ENCODE measurements at regions not wholly inside any gene's neighbourhood (a gene's known extent, or its start where the extent isn't known, plus 50 kb on each side); places are given as distances from the start of the nearest gene placed in this dataset.

GRCh38 chr10:34024693-34025425 is 690.4 kb upstream of the NRP1 start:
- Histone ChIP-seq H3K4me3 (no peak overlapping the region), H3K9me3 (no peaks in the 10 kb centered on the region), H3K36me3 (ENCODE audit: insufficient read depth in 1 of 2, low read depth in 1 of 2) (no peaks in the 10 kb centered on the region), H3K4me1 (no peaks in the 10 kb centered on the region), H3K27ac (no peak overlapping the region), H3K27me3 (ENCODE audit: insufficient read depth in 3 of 3, low read length in 2 of 3) (no peaks in the 10 kb centered on the region)
- no peak for TF ChIP-seq CTCF (IDR thresholded peaks at IDR 0.05)
- ATAC-seq (peak in 3 of 4 donors; percentile 64 to 92 (median 78)), DNase-seq (peak; percentile 35 to 53)
- intact Hi-C loops (cut with DNase I), result no loop called here
- WGBS, 3 donors, result 50 to 51% (median 51%) methylated on average over 9 of the region's 9 CpGs

GRCh38 chr10:34024282-34024681 is 689.8 kb upstream of the NRP1 start:
- no peaks in the 10 kb centered on the region for H3K36me3 ChIP-seq (ENCODE audit: insufficient read depth in 1 of 2, low read depth in 1 of 2)
- intact Hi-C loops (cut with DNase I), result no loop called here
- no peak for ATAC-seq
- whole genome bisulfite sequencing, 3 donors, result 52 to 66% (median 53%) methylated on average over 3 of the region's 3 CpGs
- no peaks in the 10 kb centered on the region for H3K9me3 ChIP-seq
- no peak for TF ChIP-seq CTCF (IDR thresholded peaks at IDR 0.05)
- no peak overlapping the region for H3K27ac ChIP-seq
- H3K4me3 ChIP-seq, result no peak overlapping the region
- no peaks in the 10 kb centered on the region for H3K27me3 ChIP-seq (ENCODE audit: insufficient read depth in 3 of 3, low read length in 2 of 3)
- no peaks in the 10 kb centered on the region for H3K4me1 ChIP-seq
- DNase-seq, result no peak

GRCh38 chr10:34022195-34022594 is 687.7 kb upstream of the NRP1 start:
- Histone ChIP-seq H3K27me3 (ENCODE audit: insufficient read depth in 3 of 3, low read length in 2 of 3) (no peaks in the 10 kb centered on the region), H3K9me3 (no peaks in the 10 kb centered on the region), H3K4me1 (no peaks in the 10 kb centered on the region), H3K4me3 (no peak overlapping the region), H3K27ac (no peak overlapping the region), H3K36me3 (ENCODE audit: insufficient read depth in 1 of 2, low read depth in 1 of 2) (no peaks in the 10 kb centered on the region)
- TF ChIP-seq CTCF (IDR thresholded peaks at IDR 0.05), result no peak
- intact Hi-C loops (cut with DNase I), result no loop called here
- WGBS, 3 donors, result 76 to 79% (median 76%) methylated on average over 6 of the region's 6 CpGs
- ATAC-seq (no peak), DNase-seq (no peak)

GRCh38 chr10:34018784-34019183 is 684.3 kb upstream of the NRP1 start:
- intact Hi-C loops (cut with DNase I), result no loop called here
- ATAC-seq (no peak), DNase-seq (no peak)
- no peaks in the 10 kb centered on the region for H3K9me3 ChIP-seq
- TF ChIP-seq CTCF (IDR thresholded peaks at IDR 0.05), result no peak
- H3K4me3 ChIP-seq, result no peak overlapping the region
- no peak overlapping the region for H3K27ac ChIP-seq
- no peaks in the 10 kb centered on the region for H3K36me3 ChIP-seq (ENCODE audit: insufficient read depth in 1 of 2, low read depth in 1 of 2)
- H3K27me3 ChIP-seq (ENCODE audit: insufficient read depth in 3 of 3, low read length in 2 of 3), result no peaks in the 10 kb centered on the region
- no peaks in the 10 kb centered on the region for H3K4me1 ChIP-seq
- 71 to 83% (median 79%) methylated on average over 1 of the region's 1 CpG for WGBS, 3 donors

GRCh38 chr10:34018129-34018528 is 683.7 kb upstream of the NRP1 start:
- 93 to 95% (median 93%) methylated on average over 5 of the region's 5 CpGs for WGBS, 3 donors
- Histone ChIP-seq H3K27me3 (ENCODE audit: insufficient read depth in 3 of 3, low read length in 2 of 3) (no peaks in the 10 kb centered on the region), H3K36me3 (ENCODE audit: insufficient read depth in 1 of 2, low read depth in 1 of 2) (no peaks in the 10 kb centered on the region), H3K27ac (no peak overlapping the region), H3K4me1 (no peaks in the 10 kb centered on the region), H3K9me3 (no peaks in the 10 kb centered on the region), H3K4me3 (no peak overlapping the region)
- DNase-seq (no peak), ATAC-seq (no peak)
- no peak for TF ChIP-seq CTCF (IDR thresholded peaks at IDR 0.05)
- intact Hi-C loops (cut with DNase I), result no loop called here

Data from psoas muscle (tissue), 7 donors.